Osteoblast (primary cell): ENCODE measurements at regions not wholly inside any gene's neighbourhood (a gene's known extent, or its start where the extent isn't known, plus 50 kb on each side); places are given as distances from the start of the nearest gene placed in this dataset.

ENCODE experiments used
- DNase-seq: peaks from one replicate; pipeline ENCODE4 v3.0.0; 2011; ENCODE audit warnings: low spot score, mixed read lengths; ENCODE audit not compliant: insufficient read length; ENCODE audit errors: missing footprints
- H2AFZ ChIP-seq: 2 replicates; pipeline ENCODE4 v1.6.0; 2011; ENCODE audit warnings: mild to moderate bottlenecking, low read length
- H3K27ac ChIP-seq: 2 replicates; pipeline ENCODE4 v1.5.1; 2011; ENCODE audit warnings: mild to moderate bottlenecking, low read depth, low read length, moderate library complexity
- H3K27me3 ChIP-seq: 2 replicates; pipeline ENCODE4 v1.6.0; 2012; ENCODE audit warnings: mild to moderate bottlenecking, control low read depth, inconsistent platforms, low read length, moderate library complexity; ENCODE audit not compliant: insufficient read depth
- H3K36me3 ChIP-seq: 2 replicates; pipeline ENCODE4 v1.5.1; 2011; ENCODE audit warnings: mild to moderate bottlenecking, low read length, control low read depth, moderate library complexity; ENCODE audit not compliant: insufficient read depth
- H3K4me1 ChIP-seq: 2 replicates; pipeline ENCODE4 v1.5.1; 2011; ENCODE audit warnings: mild to moderate bottlenecking, low read length, control low read depth, moderate library complexity; ENCODE audit not compliant: insufficient read depth
- H3K4me2 ChIP-seq: 2 replicates; pipeline ENCODE4 v1.6.0; 2011; ENCODE audit warnings: mild to moderate bottlenecking, low read length; ENCODE audit not compliant: insufficient read depth
- H3K4me3 ChIP-seq: fragments of 200-600 bp; sonication (generic); 3 replicates; pipeline ENCODE4 v1.5.1; 2012; ENCODE audit warnings: mild to moderate bottlenecking, low read length, inconsistent platforms; ENCODE audit not compliant: insufficient read depth
- H3K79me2 ChIP-seq: 2 replicates; pipeline ENCODE4 v1.6.0; 2012; ENCODE audit warnings: mild to moderate bottlenecking, low read length, control low read depth, inconsistent platforms; ENCODE audit not compliant: insufficient read depth
- H3K9me3 ChIP-seq: 2 replicates; pipeline ENCODE4 v1.5.1; 2011; ENCODE audit warnings: low read depth, low read length, control low read depth
- H4K20me1 ChIP-seq: 2 replicates; pipeline ENCODE4 v1.6.0; 2012; ENCODE audit warnings: mild to moderate bottlenecking, low read length, control low read depth; ENCODE audit not compliant: insufficient read depth
- TF ChIP-seq, protein P1 (sequence below): IDR thresholded peaks from 2 replicates; pipeline ENCODE4 v1.5.1; 2011; ENCODE audit warnings: mild to moderate bottlenecking, low read depth, low read length, moderate library complexity; ENCODE audit errors: extremely low read depth

- H3K79me2 ChIP-seq: no peaks in the 10 kb centered on the region
- H4K20me1 ChIP-seq: no peaks in the 10 kb centered on the region
- H3K4me3 ChIP-seq: no peak overlapping the region
- no peak overlapping the region for H3K4me2 ChIP-seq
- H3K4me1 ChIP-seq: no peaks in the 10 kb centered on the region
- no peak overlapping the region for H2AFZ ChIP-seq
- H3K27ac ChIP-seq: no peak overlapping the region
- TF ChIP-seq, protein P1, sequence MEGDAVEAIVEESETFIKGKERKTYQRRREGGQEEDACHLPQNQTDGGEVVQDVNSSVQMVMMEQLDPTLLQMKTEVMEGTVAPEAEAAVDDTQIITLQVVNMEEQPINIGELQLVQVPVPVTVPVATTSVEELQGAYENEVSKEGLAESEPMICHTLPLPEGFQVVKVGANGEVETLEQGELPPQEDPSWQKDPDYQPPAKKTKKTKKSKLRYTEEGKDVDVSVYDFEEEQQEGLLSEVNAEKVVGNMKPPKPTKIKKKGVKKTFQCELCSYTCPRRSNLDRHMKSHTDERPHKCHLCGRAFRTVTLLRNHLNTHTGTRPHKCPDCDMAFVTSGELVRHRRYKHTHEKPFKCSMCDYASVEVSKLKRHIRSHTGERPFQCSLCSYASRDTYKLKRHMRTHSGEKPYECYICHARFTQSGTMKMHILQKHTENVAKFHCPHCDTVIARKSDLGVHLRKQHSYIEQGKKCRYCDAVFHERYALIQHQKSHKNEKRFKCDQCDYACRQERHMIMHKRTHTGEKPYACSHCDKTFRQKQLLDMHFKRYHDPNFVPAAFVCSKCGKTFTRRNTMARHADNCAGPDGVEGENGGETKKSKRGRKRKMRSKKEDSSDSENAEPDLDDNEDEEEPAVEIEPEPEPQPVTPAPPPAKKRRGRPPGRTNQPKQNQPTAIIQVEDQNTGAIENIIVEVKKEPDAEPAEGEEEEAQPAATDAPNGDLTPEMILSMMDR: no peak
- no peaks in the 10 kb centered on the region for H3K27me3 ChIP-seq
- DNase-seq: no peak
- H3K36me3 ChIP-seq: no peaks in the 10 kb centered on the region
- H3K9me3 ChIP-seq: no peaks in the 10 kb centered on the region
Measured at GRCh38 chr10:130763491-130763890, 548.0 kb downstream of the TCERG1L start.

- no peaks in the 10 kb centered on the region for H3K79me2 ChIP-seq
- H3K4me3 ChIP-seq: no peak overlapping the region
- no peak for DNase-seq
- H2AFZ ChIP-seq: no peak overlapping the region
- no peak overlapping the region for H3K4me2 ChIP-seq
- no peaks in the 10 kb centered on the region for H3K4me1 ChIP-seq
- TF ChIP-seq, protein P1: no peak
- H3K27ac ChIP-seq: no peak overlapping the region
- H3K27me3 ChIP-seq: no peaks in the 10 kb centered on the region
- no peaks in the 10 kb centered on the region for H3K9me3 ChIP-seq
- H4K20me1 ChIP-seq: no peaks in the 10 kb centered on the region
- H3K36me3 ChIP-seq: no peaks in the 10 kb centered on the region
Measured at GRCh38 chr10:130764651-130765050, 546.9 kb downstream of the TCERG1L start.

GRCh38 chr10:130766071-130766470, 545.5 kb downstream of the TCERG1L start:
- no peaks in the 10 kb centered on the region for H3K27me3 ChIP-seq
- H3K79me2 ChIP-seq: no peaks in the 10 kb centered on the region
- no peaks in the 10 kb centered on the region for H3K4me1 ChIP-seq
- peak; percentile 34 for DNase-seq
- H4K20me1 ChIP-seq: no peaks in the 10 kb centered on the region
- no peak overlapping the region for H3K4me2 ChIP-seq
- no peak overlapping the region for H3K27ac ChIP-seq
- H3K9me3 ChIP-seq: no peaks in the 10 kb centered on the region
- TF ChIP-seq, protein P1: no peak
- no peak overlapping the region for H3K4me3 ChIP-seq
- no peaks in the 10 kb centered on the region for H3K36me3 ChIP-seq
- no peak overlapping the region for H2AFZ ChIP-seq

- Histone ChIP-seq H3K4me1 (no peaks in the 10 kb centered on the region), H3K4me2 (no peak overlapping the region), H3K9me3 (no peaks in the 10 kb centered on the region), H3K27me3 (no peaks in the 10 kb centered on the region), H2AFZ (no peak overlapping the region), H3K27ac (no peak overlapping the region), H3K36me3 (no peaks in the 10 kb centered on the region), H3K4me3 (no peak overlapping the region), H3K79me2 (no peaks in the 10 kb centered on the region), H4K20me1 (no peaks in the 10 kb centered on the region)
- no peak for DNase-seq
- TF ChIP-seq, protein P1: no peak
Measured at GRCh38 chr10:130767116-130767730, 544.3 kb downstream of the TCERG1L start.
